ENCODE measurements at regions not wholly inside any gene's neighbourhood (a gene's known extent, or its start where the extent isn't known, plus 50 kb on each side); places are given as distances from the start of the nearest gene placed in this dataset.
"Not testable (repeated sequence)": the region's sequence is repeated elsewhere in the genome, so short reads cannot be mapped to it uniquely, and the experiment has no call there.

DNA sequence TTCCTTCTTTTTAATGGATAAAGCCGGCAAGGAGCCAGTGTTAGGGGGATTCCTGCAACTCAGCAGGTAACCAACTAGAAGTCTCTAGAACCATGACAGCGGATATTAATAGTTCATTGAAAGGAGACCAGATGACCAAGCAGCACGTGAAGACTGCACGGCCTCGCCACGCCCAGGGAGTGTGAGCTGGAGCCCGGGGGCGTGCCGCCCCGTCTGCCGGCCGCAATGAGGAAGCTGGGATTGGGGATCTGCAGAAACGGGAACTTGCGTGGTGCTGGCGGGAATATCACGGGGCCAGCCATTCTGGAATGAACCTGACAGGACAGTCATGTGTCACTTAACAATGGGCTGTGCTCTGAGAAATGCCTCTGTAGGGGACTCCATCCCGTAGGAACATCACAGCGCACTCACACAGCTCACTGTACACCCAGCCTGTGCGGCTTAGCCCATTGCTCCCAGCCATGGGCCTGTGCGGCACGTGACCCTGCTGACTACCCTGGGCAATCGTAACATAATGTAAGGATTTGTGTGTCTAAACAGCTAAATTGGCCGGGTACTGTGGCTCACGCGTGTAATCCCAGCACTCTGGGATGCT, 4092.8 kb upstream of the TPTE start:
- DNase-seq (ENCODE audit: low read depth), result not testable (repeated sequence)

DNA sequence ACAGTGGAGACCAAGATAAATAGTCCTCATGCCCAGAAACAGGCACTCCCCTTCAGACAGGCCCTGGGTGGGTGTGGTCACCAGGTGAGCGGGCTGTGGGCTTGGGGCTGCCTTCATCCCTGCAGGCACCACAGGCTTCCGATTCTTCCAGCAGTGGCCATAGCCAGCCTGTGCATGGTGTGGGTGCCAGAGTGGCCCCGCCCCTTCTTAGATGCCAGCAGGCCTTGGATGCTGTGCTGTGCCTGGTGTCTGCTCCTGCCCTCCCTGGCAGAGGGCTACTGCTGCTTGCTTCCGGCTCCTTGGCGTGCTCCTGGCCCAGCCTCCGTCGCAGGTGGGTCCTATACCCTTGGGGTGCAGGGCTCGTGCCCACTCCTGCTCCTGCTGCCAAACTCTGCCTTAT, 4091.5 kb upstream of the TPTE start:
- not testable (repeated sequence) for H3K4me3 ChIP-seq (ENCODE audit: low read depth, low read length); DNase-seq (ENCODE audit: low read depth)

More for the DNA sequence above, 4092.8 kb upstream of the TPTE start:
- not testable (repeated sequence) for H3K4me3 ChIP-seq (ENCODE audit: low read depth, low read length)

DNA sequence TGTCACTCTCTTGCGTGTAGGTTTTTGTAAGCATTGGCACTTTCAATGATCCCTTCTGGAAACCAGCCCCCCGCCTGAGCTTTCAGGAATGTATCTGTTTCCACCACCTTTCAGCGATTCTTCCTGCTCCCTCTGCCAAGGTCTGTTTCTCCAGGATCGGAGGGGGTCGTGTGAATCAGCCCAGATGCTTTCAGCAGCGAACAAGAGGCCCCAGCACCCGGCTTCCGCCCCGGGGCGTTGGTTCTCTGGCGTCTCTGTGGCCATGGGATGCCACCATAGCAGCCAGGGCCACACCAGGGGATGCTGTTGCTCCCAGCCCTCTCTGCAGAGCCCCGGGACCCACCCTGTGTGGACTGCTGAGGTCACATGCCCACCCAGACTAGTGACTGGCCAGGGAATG, 4088.2 kb upstream of the TPTE start:
- DNase-seq (ENCODE audit: low read depth); H3K4me3 ChIP-seq (ENCODE audit: low read depth, low read length): not testable (repeated sequence)

DNA sequence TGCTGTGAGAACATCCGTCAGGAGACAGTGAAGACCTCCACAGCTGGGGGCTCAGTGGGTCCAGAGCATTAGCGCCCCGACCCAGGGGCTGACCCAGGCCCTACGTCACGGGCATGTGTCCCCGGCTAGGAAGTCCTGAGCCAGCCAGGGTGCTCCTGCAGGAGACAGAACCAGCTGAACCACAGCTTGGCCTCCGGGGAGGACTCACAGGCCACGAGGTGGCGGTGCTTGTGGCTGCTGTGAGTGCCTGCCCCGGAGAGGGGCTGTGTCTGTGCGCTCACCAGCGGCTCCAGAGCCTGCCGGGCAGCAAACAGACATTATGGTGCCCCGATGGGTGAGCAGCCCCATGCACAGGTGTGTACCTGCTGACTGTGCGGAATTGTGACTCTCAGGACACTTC, 4085.2 kb upstream of the TPTE start:
- H3K4me3 ChIP-seq (ENCODE audit: low read depth, low read length), result not testable (repeated sequence)

DNA sequence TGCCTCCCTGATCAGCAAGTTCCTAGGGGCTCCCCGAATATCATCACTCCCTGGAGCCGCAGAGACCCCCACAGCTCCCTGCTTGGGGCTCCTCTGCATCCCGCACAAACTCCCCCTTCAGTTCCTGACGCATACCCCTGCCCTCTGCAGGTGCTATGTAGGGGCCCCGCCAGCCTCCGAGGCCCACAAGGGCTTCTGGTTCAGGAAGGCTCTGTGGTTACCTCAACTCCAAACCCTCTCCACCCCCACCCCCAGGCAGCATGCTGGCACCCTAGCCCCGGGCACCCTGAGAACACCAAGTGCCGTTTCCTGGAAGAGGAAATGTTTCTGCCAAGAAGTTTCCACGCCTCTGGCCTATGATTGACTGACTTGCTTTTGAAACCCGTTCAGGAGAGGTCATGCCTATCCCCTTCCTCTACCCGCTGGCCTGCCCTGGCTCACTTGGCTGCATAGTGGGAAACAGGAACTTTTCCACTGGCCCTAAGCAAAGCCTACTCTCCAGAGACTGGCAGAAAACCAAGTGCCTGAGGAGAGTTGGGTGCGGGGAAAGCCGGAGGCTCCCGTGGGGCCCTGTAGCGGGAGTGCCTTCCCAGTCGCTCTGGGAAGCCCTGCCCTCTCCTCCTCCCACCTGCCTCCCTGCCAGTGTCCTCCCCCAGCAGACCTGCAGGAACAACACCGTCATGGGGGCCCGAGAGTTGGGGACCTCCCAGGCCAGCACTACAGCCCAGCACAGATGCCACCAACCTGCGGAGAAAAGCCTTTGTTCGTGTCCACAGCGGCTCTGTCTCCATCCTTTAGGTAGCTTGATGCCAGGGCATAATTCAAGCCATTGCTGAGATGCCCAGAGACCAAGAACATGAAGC, 4084.2 kb upstream of the TPTE start:
- not testable (repeated sequence) for DNase-seq (ENCODE audit: low read depth); H3K4me3 ChIP-seq (ENCODE audit: low read depth, low read length)

More for the DNA sequence above, 4085.2 kb upstream of the TPTE start:
- DNase-seq (ENCODE audit: low read depth), result not testable (repeated sequence)

DNA sequence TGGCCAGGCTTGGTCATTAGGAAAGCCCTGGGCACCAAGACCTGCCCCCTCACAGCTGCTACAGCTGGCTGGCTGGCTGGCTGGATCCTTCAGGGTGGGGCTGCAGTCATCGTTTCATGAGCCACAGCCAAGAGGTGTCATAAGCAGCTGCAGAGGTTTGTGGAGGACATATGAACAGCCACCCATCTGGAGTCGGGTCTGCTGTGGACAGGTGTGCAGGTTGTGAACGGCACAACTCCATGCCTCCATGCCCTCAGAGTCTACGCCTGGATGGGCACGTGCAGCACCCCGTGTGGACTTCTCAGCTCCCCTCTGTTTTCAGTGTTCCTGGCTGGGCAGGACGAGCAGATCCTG, 4083.6 kb upstream of the TPTE start:
- not testable (repeated sequence) for DNase-seq (ENCODE audit: low read depth); H3K4me3 ChIP-seq (ENCODE audit: low read depth, low read length)

DNA sequence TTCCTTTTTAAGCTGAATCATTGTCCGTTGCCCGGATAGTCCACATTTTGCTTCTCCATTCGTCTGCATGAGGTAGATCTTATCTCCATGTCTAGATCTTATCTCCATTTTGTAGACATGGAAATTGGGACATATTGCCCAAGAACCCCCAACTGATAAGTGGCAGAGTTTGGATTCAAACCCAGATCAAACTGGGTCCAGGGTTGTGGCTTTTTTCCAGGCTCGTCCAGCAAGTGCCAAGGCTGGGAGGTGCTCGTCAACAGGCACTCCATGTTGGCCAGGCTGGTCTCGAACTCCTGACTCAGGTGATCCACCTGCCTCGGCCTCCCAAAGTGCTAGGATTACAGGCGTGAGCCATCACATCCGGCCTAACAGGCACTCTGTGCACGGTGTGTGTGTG, 4082.3 kb upstream of the TPTE start:
- DNase-seq (ENCODE audit: low read depth); H3K4me3 ChIP-seq (ENCODE audit: low read depth, low read length): not testable (repeated sequence)

DNA sequence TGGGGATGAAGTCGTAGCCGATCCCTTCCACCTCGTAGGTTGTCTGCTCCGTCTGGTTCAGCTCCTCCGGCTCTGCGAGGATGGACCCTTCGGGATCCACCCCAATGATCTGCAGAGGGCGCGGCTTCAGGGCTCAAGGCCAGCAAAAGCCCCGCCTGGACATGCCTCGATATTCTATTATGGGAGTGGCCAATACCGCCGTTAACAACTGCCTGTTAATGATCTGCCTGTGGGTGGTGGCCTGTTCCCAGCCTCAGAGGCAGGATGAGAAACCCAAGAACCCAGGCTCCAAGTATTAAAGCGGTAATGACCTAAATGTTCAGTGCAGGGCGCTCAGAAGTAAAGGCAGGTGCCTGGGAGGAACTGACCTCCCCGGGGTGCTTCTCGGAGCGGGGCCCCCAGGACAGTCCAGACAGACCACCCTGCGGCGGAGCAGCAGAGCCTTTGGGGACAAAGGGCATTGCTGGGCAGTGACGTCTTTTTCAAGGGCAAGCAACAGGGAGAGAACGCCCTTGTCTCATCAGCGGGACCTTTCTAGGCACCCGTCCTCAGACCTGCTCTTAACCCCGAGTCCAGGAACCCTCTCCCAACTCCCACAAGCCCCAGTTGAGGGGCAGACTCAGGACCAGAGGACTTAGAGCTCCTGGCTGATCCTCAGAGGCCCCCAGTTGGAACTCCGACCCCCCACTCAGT, 4066.6 kb upstream of the TPTE start:
- not testable (repeated sequence) for H3K4me3 ChIP-seq (ENCODE audit: low read depth, low read length); DNase-seq (ENCODE audit: low read depth)

DNA sequence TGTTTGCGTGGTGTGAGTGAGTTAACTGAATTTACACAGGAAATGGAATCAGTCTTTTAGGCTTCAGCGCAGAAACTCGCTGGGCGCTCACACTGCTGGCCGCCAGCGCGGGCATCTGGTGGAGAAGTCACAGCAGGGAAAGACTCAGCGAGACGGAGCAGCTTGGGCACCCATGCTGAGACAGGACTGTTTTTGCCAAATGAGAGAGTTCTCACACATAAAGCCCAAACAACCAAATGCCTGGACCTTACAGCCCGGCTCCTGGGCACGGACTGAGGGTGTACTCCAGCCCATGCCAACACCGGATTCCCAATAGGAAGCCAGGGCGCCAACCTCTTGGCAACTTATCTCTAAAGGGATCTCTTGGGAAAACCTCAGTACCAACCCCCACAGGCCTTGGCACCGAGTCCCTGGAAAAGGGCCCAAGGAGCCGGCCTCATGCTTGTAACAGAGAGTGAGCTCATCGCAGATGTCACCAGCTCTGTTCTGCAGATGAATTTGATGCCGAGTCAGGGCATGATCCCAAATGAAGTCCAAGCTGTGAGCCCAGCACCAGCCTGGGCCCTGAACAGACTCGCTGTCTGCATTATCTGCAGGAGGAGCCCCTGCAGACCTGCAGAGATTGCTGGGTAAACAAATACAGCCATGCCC, 4065.2 kb upstream of the TPTE start:
- not testable (repeated sequence) for H3K4me3 ChIP-seq (ENCODE audit: low read depth, low read length); DNase-seq (ENCODE audit: low read depth)

DNA sequence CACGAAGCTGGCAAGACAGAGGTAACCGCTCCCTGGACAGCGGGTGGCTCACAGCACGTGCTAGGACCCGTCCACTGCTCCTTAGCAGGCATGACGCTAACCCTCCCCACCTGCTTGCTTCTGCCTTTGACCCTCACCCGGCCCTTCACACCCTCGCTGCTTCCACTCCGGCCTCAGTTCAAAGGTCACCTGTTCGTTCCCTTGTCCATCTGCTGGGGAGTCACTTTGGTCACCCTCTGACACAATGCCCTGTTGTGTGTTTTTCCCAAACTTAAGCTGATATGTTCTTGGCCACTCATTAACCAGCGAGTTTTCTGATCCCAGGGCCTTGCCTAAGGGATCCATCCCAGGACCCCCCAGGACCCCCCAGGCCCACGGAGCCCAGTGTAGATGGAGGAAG, 4061.6 kb upstream of the TPTE start:
- not testable (repeated sequence) for H3K4me3 ChIP-seq (ENCODE audit: low read depth, low read length); DNase-seq (ENCODE audit: low read depth)

DNA sequence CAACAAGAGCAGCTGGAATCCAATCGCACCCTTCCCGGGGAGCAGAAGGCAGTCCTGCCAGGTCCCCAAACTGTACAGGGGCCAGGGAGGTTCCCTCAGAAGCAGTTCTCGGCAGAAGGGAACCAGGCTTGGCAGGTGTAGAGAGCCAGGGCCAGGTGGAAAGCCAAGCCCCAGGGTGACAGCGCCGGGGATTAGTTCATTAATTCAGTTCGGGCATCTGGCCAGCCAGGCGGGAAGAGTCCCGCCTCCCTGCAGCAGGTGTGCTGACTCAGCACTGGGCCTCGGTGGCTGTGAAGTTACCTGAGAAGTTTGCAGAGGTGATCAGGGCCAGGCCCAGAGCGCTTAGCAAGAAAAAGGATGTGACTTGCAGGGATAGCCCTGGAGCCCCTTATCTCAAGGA, 4060.0 kb upstream of the TPTE start:
- not testable (repeated sequence) for DNase-seq (ENCODE audit: low read depth); H3K4me3 ChIP-seq (ENCODE audit: low read depth, low read length)

DNA sequence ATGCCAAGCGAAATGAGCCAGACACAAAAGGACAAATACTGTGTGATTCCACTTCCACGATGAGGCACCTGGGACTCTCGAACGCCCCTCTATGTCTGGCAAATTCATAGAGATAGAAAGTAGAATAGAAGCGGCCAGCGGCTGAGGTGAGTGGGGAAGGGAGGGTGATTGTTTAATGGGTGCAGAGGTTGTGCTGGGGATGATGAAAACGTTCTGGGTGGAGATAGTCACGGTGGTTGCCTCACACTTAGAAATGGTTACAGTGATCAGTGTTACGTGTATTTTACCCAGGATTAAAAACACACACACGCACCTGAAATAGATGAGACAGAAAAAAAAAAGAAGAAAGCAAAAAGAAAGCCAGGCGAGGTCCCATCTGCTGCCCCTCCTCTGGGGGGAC, 4057.0 kb upstream of the TPTE start:
- DNase-seq (ENCODE audit: low read depth); H3K4me3 ChIP-seq (ENCODE audit: low read depth, low read length): not testable (repeated sequence)

DNA sequence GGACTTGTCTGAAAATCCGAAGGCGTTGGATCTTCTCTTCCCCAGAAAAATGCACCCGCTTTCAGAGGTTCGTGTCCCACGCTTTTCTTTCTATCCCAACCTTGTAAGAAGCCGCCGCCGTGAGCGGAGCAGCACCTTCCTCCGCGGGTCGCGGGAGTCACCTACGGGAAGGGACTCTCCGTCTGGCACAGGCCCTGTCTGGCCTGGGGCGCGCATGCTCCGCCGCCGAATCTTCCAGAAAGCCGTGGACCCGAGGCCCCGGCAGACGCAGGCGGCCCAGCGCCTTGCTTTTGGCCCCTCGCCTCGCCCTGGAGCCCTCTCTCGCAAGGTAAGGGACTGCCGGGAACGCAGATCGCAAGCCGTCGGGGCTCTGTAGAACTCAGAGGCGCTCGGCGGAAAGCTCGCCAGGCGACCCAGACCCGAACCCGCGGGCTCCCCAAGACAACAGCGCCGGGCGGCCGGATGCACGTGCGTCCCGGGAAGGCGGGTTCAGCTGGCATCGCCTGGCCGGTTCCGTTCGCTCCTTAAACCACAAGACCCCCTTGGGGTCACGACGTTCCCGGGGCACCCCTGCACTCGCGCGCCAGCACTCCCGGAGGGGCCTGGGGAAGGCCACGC, 4055.2 kb upstream of the TPTE start:
- not testable (repeated sequence) for H3K4me3 ChIP-seq (ENCODE audit: low read depth, low read length); DNase-seq (ENCODE audit: low read depth)

DNA sequence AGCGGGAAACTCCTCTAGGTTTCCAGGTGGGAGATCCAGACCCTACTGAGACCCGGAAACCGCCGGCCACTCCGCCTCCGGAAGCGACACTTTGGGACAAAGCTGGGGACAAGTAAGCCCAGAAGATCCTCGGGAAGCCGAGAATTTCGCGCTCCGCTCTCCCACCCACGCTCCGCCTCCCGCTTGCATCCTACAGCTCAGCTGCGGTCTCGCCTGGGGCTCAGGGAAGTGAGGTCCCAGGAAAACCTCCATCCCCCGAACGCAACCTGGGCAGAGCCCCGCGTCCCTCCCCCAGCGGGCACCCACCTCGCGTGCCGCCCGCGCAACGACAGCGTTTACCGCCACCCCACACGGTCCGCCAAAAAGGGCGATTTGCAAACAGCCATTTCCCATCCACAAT, 4054.7 kb upstream of the TPTE start:
- not testable (repeated sequence) for DNase-seq (ENCODE audit: low read depth); H3K4me3 ChIP-seq (ENCODE audit: low read depth, low read length)

DNA sequence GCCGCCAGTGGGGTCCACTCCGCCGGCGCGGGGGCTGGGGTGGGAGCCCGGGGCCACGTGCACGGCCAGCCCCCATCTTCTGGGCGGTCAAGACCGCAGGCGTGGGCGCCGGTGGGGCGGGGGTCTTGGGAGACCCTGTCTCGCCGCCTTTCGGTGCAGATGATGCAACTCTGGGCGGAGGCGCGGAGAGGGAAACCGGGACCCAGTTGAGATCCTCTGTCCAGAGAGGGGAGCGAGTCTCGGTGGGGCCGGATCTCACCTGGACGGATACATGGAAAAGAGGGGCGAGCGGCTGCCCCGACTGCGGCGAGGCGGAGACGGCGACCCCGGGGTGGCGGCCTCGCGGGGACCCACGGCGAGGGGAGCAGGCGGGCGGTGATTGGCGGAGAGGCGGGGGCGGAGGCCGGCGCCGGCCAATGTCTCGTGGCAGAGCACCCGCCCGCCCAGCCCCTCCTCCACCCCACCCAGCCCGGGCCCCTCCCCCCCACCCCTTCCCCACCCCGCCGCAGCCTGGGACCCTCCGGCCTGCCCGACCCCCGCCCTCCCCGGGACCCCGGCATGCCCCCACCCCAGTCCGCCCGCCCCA, 4054.1 kb upstream of the TPTE start:
- not testable (repeated sequence) for DNase-seq (ENCODE audit: low read depth); H3K4me3 ChIP-seq (ENCODE audit: low read depth, low read length)

DNA sequence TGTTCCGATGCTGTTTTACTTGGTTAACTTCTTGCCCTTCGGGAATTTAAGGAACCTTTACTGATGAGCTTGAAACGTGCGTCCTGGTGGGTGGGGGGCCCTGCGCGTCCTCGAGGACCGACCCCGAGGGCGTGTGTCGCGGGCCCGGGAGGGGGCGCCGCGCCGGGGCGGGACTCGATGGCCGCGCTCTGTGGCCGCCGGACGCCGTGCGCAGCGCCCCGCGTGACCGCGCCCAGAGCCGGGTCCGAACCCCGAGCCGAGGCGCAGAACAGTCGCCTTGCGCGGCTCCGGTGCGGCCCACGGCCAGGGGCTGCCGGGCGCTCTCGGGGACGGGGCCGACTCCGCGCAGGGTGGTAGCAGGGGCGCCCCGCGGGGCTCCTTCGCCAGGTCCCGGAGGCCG, 4053.5 kb upstream of the TPTE start:
- not testable (repeated sequence) for H3K4me3 ChIP-seq (ENCODE audit: low read depth, low read length); DNase-seq (ENCODE audit: low read depth)

DNA sequence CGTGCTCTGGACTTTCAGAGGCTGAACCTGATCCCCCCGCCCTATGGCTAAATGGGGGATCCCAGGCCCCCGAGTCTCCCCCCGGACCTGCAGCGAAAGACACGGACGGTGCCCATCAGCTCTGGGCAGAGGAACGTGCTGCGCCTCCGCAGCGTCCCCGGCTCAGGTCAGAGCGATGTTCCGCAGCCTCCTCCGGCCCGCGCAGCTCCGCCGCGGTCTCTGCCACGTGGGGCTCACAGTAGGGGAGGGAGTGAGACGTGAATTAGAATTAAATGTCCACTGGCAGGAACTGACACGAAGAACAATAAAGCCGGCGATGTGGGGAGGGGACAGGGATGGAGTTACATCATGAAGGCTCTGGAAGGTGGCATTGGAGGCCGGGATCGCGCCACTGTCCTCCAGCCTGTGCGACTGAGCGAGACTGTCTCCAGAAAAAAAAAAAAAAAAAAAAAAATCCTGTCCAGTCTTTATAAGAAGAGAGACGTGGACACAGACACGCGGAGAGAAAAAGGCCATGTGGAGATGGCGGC, 4053.0 kb upstream of the TPTE start:
- not testable (repeated sequence) for DNase-seq (ENCODE audit: low read depth); H3K4me3 ChIP-seq (ENCODE audit: low read depth, low read length)
